ENCODE measurements at regions not wholly inside any gene's neighbourhood (a gene's known extent, or its start where the extent isn't known, plus 50 kb on each side); places are given as distances from the start of the nearest gene placed in this dataset.

GRCh38 chr16:35687071-35687470, 2227.7 kb downstream of the TP53TG3F start:
- TF ChIP-seq, protein P1, sequence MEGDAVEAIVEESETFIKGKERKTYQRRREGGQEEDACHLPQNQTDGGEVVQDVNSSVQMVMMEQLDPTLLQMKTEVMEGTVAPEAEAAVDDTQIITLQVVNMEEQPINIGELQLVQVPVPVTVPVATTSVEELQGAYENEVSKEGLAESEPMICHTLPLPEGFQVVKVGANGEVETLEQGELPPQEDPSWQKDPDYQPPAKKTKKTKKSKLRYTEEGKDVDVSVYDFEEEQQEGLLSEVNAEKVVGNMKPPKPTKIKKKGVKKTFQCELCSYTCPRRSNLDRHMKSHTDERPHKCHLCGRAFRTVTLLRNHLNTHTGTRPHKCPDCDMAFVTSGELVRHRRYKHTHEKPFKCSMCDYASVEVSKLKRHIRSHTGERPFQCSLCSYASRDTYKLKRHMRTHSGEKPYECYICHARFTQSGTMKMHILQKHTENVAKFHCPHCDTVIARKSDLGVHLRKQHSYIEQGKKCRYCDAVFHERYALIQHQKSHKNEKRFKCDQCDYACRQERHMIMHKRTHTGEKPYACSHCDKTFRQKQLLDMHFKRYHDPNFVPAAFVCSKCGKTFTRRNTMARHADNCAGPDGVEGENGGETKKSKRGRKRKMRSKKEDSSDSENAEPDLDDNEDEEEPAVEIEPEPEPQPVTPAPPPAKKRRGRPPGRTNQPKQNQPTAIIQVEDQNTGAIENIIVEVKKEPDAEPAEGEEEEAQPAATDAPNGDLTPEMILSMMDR (IDR thresholded peaks at IDR 0.05; ENCODE audit: insufficient read depth, low read depth, low read length), result no peak
- POLR2A ChIA-PET, result no interaction called here
- DNase-seq (ENCODE audit: low read depth), result no peak

DNA sequence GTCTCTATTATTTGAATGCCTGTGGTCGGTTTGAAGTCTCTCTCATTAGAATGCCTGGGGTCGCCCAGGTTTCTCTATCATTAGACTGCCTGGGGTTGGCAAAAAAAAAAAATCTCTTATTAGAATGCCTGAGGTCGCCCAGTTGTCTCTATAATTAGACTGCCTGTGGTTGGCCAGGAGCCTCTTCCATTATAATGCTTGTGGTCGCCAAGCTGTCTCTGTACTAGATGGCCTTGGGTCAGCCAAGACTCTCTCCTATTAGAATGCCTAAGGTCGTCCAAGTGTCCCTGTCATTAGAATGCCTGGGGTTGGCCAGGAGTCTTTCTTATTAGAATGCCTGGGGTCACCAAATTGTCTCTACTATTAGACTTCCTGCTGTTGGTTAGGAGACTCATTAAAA, 2228.4 kb downstream of the TP53TG3F start:
- DNase-seq (ENCODE audit: low read depth), result no peak
- CTCF ChIA-PET, result no interaction called here
- TF ChIP-seq, protein P1 (IDR thresholded peaks at IDR 0.05; ENCODE audit: insufficient read depth, low read depth, low read length), result no peak
- H3K27me3 ChIP-seq (ENCODE audit: control insufficient read depth, insufficient read depth, low read length), result no peaks in the 10 kb centered on the region
- no peaks in the 10 kb centered on the region for H3K36me3 ChIP-seq (ENCODE audit: control insufficient read depth, insufficient read depth, low read length)
- H3K4me3 ChIP-seq (ENCODE audit: low read depth, low read length), result no peak overlapping the region
- POLR2A ChIA-PET, result no interaction called here

More at GRCh38 chr16:35687071-35687470, 2227.7 kb downstream of the TP53TG3F start:
- Histone ChIP-seq H3K4me3 (ENCODE audit: low read depth, low read length) (no peak overlapping the region), H3K27me3 (ENCODE audit: control insufficient read depth, insufficient read depth, low read length) (no peaks in the 10 kb centered on the region), H3K36me3 (ENCODE audit: control insufficient read depth, insufficient read depth, low read length) (no peaks in the 10 kb centered on the region)
- CTCF ChIA-PET, result no interaction called here

DNA sequence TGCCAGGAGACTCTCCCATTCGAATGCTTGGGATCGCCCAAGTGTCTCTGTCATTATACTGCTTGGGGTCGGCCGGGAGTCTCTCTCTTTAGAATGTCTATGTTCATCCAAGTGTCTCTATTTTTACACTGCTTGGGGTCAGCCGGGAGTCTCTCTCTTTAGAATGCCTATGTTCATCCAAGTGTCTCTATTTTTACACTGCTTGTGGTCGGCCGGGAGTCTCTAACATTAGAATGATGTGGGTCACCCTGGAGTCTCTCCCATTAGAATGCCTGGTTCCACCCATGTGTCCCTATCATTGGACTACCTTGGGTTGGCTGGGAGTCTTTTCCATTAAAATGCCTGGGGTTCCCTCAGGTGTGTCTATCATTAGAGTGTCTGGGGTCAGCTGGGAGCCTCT, 2230.4 kb downstream of the TP53TG3F start:
- H3K36me3 ChIP-seq (ENCODE audit: control insufficient read depth, insufficient read depth, low read length), result no peaks in the 10 kb centered on the region
- H3K4me3 ChIP-seq (ENCODE audit: low read depth, low read length), result no peak overlapping the region
- POLR2A ChIA-PET, result no interaction called here
- no peak for DNase-seq (ENCODE audit: low read depth)
- TF ChIP-seq, protein P1 (IDR thresholded peaks at IDR 0.05; ENCODE audit: insufficient read depth, low read depth, low read length), result no peak
- no peaks in the 10 kb centered on the region for H3K27me3 ChIP-seq (ENCODE audit: control insufficient read depth, insufficient read depth, low read length)
- CTCF ChIA-PET, result no interaction called here

DNA sequence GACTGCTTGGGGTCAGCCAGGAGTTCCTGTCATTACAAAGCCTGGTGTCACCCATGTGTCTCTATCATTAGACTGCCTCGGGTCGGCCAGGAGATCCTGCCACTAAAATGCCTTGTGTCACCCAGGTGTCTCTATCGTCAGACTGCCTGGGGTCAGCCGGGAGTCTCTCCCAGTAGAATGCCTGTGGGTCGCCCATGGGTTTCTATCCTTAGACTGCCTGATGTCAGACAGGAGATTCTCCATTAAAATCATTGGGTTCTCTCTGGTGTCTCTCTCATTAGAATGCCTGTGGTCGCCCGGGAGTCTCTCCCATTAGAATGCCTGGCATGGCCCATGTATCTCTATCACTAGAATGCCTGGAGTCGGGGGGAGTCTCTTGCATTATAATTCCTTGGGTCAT, 2231.0 kb downstream of the TP53TG3F start:
- CTCF ChIA-PET, result no interaction called here
- Histone ChIP-seq H3K4me3 (ENCODE audit: low read depth, low read length) (no peak overlapping the region), H3K27me3 (ENCODE audit: control insufficient read depth, insufficient read depth, low read length) (no peaks in the 10 kb centered on the region), H3K36me3 (ENCODE audit: control insufficient read depth, insufficient read depth, low read length) (no peaks in the 10 kb centered on the region)
- TF ChIP-seq, protein P1 (IDR thresholded peaks at IDR 0.05; ENCODE audit: insufficient read depth, low read depth, low read length), result no peak
- POLR2A ChIA-PET, result no interaction called here
- no peak for DNase-seq (ENCODE audit: low read depth)

DNA sequence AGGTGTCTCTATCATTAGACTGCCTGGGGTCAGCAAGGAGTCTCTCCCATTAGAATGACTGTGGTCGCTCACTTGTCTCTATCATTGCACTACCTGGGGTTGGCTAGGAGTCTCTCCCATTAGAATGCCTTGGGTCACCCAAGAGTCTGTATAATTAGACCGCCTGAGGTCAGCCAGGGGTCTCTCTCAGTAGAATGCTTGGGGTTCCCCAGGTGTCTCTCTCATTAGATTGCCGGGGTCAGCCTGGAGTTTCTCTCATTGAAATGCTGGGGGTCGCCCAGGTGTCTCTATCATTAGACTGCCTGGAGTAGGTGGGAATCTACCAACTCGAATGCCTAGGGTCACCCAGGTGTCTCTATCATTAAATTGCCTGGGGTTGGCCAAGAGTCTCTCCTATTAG, 2231.6 kb downstream of the TP53TG3F start:
- POLR2A ChIA-PET, result no interaction called here
- TF ChIP-seq, protein P1 (IDR thresholded peaks at IDR 0.05; ENCODE audit: insufficient read depth, low read depth, low read length), result no peak
- H3K4me3 ChIP-seq (ENCODE audit: low read depth, low read length), result no peak overlapping the region
- H3K36me3 ChIP-seq (ENCODE audit: control insufficient read depth, insufficient read depth, low read length), result no peaks in the 10 kb centered on the region
- DNase-seq (ENCODE audit: low read depth), result no peak
- CTCF ChIA-PET, result no interaction called here
- H3K27me3 ChIP-seq (ENCODE audit: control insufficient read depth, insufficient read depth, low read length), result no peaks in the 10 kb centered on the region
